PC-3 (cell line): ENCODE measurements at regions not wholly inside any gene's neighbourhood (a gene's known extent, or its start where the extent isn't known, plus 50 kb on each side); places are given as distances from the start of the nearest gene placed in this dataset.
A peak's percentile ranks its signal among the peaks of the same experiment; 100 is the strongest.
"Not testable (repeated sequence)": the region's sequence is repeated elsewhere in the genome, so short reads cannot be mapped to it uniquely, and the experiment has no call there.

Experiments used
- ATAC-seq: fragments of 200-7000 bp; cut with Tn5 transposase; 2 replicates; pipeline ENCODE4 v1.9.1; 2020; ENCODE audit warnings: mild to moderate bottlenecking, moderate library complexity
- BruUV-seq: library from RNA; stranded (reverse); fragments of 400-500 nt; replicated peaks from 2 replicates; lab custom pipeline; 2021; lab: Mats Ljungman, UMichigan
- CTCF ChIA-PET: fragments of 300-600 bp; sonication (Branson Sonifier 250); formaldehyde crosslinking; loops from one replicate; lab custom pipeline; 2022; ENCODE audit warnings: antibody characterized with exemption; lab: Charles Lee
- POLR2A ChIA-PET: fragments of 300-600 bp; sonication (Branson Sonifier 250); formaldehyde crosslinking; loops from one replicate; lab custom pipeline; 2022; ENCODE audit warnings: antibody characterized with exemption; ENCODE audit not compliant: unreplicated experiment; lab: Charles Lee
- DNase-seq: peaks from one replicate; pipeline ENCODE4 v3.0.0-alpha.2; 2015
- H2AFZ ChIP-seq: fragments of 300-600 bp; sonication (generic); 2 replicates; pipeline ENCODE4 v1.6.0; 2016; ENCODE audit warnings: antibody characterized with exemption, low read length
- H3F3A ChIP-seq: fragments of 300-600 bp; sonication (generic); one replicate; pipeline ENCODE4 v1.6.0; 2017; ENCODE audit warnings: antibody characterized with exemption, low read length, control low read depth, mild to moderate bottlenecking; ENCODE audit not compliant: unreplicated experiment
- H3K27ac ChIP-seq: fragments of 300-600 bp; sonication (generic); 2 replicates; pipeline ENCODE4 v1.5.1; 2016; ENCODE audit warnings: mild to moderate bottlenecking, low read length
- H3K27me3 ChIP-seq: fragments of 300-600 bp; sonication (generic); 2 replicates; pipeline ENCODE4 v1.6.1; 2016; ENCODE audit warnings: low read length, mixed read lengths
- H3K36me3 ChIP-seq: fragments of 300-600 bp; sonication (generic); 2 replicates; pipeline ENCODE4 v1.6.1; 2016; ENCODE audit warnings: low read depth, mixed run types, low read length, mixed read lengths
- H3K4me1 ChIP-seq: fragments of 300-600 bp; sonication (generic); 2 replicates; pipeline ENCODE4 v1.5.1; 2016; ENCODE audit warnings: low read length; ENCODE audit not compliant: insufficient read depth
- H3K4me2 ChIP-seq: fragments of 300-600 bp; sonication (generic); 2 replicates; pipeline ENCODE4 v1.6.0; 2016; ENCODE audit warnings: low read length
- H3K4me3 ChIP-seq: fragments of 300-600 bp; sonication (generic); 2 replicates; pipeline ENCODE4 v1.5.1; 2016; ENCODE audit warnings: mild to moderate bottlenecking, low read length, mixed read lengths
- H3K79me2 ChIP-seq: fragments of 300-600 bp; sonication (generic); 2 replicates; pipeline ENCODE4 v1.6.1; 2017; ENCODE audit warnings: low read length, mixed read lengths
- H3K9ac ChIP-seq: fragments of 300-600 bp; sonication (generic); 2 replicates; pipeline ENCODE4 v1.6.0; 2016; ENCODE audit warnings: mild to moderate bottlenecking, low read length
- H3K9me2 ChIP-seq: fragments of 300-600 bp; sonication (generic); replicated peaks from 2 replicates; pipeline ENCODE4 v1.6.1; 2016; ENCODE audit warnings: mixed run types, low read length, mixed read lengths
- H3K9me3 ChIP-seq: fragments of 300-600 bp; sonication (generic); 2 replicates; pipeline ENCODE4 v1.6.1; 2016; ENCODE audit warnings: low read length, mixed read lengths
- H4K20me1 ChIP-seq: fragments of 300-600 bp; sonication (generic); 2 replicates; pipeline ENCODE4 v1.6.1; 2016; ENCODE audit warnings: low read length, mixed read lengths
- CTCF ChIP-seq: fragments of 300-600 bp; sonication (generic); conservative IDR thresholded peaks from 2 replicates; pipeline ENCODE4 v1.5.1; 2017; ENCODE audit warnings: antibody characterized with exemption, low read depth, mild to moderate bottlenecking, low read length
- EZH2 ChIP-seq: fragments of 300-600 bp; sonication (generic); IDR thresholded peaks from one replicate; pipeline ENCODE4 v1.6.1; 2017; ENCODE audit warnings: antibody characterized with exemption, mild to moderate bottlenecking, low read length; ENCODE audit not compliant: unreplicated experiment
- EZH2phosphoT487 ChIP-seq: fragments of 300-600 bp; sonication (generic); IDR thresholded peaks from 2 replicates; pipeline ENCODE4 v1.6.1; 2018; ENCODE audit warnings: mild to moderate bottlenecking, antibody characterized with exemption, low read length, borderline replicate concordance
- intact Hi-C: fragments of 100-400 bp; cut with micrococcal nuclease; formaldehyde crosslinking; loops from 2 replicates; pipeline ENCODE4 v1.9.0; 2023

DNA sequence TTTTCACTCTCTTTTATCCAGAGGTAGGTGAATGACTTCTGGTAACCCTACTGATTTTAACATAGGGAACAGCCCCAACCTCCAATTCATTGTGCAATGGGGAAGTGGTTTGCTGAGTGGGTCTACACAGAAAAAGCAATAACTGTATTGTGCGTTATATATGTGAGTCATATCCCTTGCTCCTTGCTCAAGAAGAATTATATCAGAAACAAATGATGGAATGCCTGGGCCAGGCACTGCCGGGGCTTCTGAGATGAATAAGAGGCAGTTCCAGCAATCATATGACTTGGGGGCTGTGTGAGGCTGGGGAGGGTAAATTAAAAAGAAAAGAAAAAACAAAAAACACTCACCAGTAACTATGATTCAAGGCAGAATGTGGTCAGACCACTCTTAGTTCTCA is 79.2 kb upstream of the ABCA1 start:
- intact Hi-C loops: no loop called here

GRCh38 chr9:105010089-105010488 is 82.1 kb upstream of the ABCA1 start:
- H3K9me2 ChIP-seq, H3K4me2 ChIP-seq, H3K4me3 ChIP-seq, CTCF ChIA-PET, H3K36me3 ChIP-seq, DNase-seq, BruUV-seq, ATAC-seq, POLR2A ChIA-PET, H3F3A ChIP-seq, H2AFZ ChIP-seq, H3K9me3 ChIP-seq, H4K20me1 ChIP-seq, H3K9ac ChIP-seq, H3K27me3 ChIP-seq, H3K79me2 ChIP-seq, H3K27ac ChIP-seq, intact Hi-C loops: not testable (repeated sequence)
- peaks cover 17% of the 10 kb centered on the region for H3K4me1 ChIP-seq

More for the DNA sequence above, 79.2 kb upstream of the ABCA1 start:
- Histone ChIP-seq H3K4me2 (peak overlapping the region; percentile 45; the same call in 1 of the 2 replicates), H3K27me3 (no peaks in the 10 kb centered on the region), H3K9me2 (no peaks in the 10 kb centered on the region), H3K9ac (peak overlapping the region; percentile 18; the same call in 1 of the 2 replicates), H3K79me2 (no peaks in the 10 kb centered on the region), H3K4me3 (no peak overlapping the region), H3F3A (no peaks in the 10 kb centered on the region), H3K9me3 (no peaks in the 10 kb centered on the region), H3K4me1 (peaks cover 17% of the 10 kb centered on the region), H2AFZ (0 out of 2 replicates have a peak overlapping the region, but pooled peaks have one; percentile 9), H3K36me3 (no peaks in the 10 kb centered on the region), H3K27ac (peak overlapping the region; percentile 69), H4K20me1 (no peaks in the 10 kb centered on the region)
- ATAC-seq (peak; percentile 85), DNase-seq (peak; percentile 72)
- BruUV-seq: no TSS peak
- TF ChIP-seq EZH2phosphoT487: no peak
- no peak for TF ChIP-seq EZH2
- TF ChIP-seq CTCF: no peak
- ChIA-PET POLR2A (no interaction called here), CTCF (no interaction called here)

DNA sequence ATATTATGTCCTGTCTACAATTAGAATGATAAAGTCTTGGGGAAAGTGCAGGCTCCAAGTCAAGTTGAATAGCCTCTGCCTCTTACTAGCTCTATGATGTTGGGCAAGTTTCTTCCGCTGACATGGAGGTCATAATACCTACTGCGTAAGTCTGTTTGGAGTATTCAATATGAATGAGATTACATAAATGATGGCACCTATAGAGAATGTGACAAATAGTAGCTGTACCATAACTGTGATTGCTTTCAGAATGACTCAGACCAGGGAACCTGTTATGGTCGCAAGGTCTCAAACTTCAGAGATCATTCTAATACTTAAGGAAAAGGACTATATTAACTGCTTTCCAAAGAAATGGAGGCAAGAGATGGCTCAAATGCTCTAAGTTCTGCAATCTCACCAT is 94.0 kb upstream of the ABCA1 start:
- H2AFZ ChIP-seq: no peak overlapping the region
- H4K20me1 ChIP-seq: no peaks in the 10 kb centered on the region
- no peak overlapping the region for H3K9ac ChIP-seq
- no TSS peak for BruUV-seq
- ChIA-PET POLR2A (no interaction called here), CTCF (no interaction called here)
- H3K4me3 ChIP-seq: no peak overlapping the region
- H3K36me3 ChIP-seq: no peaks in the 10 kb centered on the region
- no peaks in the 10 kb centered on the region for H3K27me3 ChIP-seq
- no peaks in the 10 kb centered on the region for H3K4me1 ChIP-seq
- H3K9me3 ChIP-seq: no peaks in the 10 kb centered on the region
- no peaks in the 10 kb centered on the region for H3K79me2 ChIP-seq
- no peak overlapping the region for H3K4me2 ChIP-seq
- DNase-seq (no peak), ATAC-seq (no peak)
- H3K27ac ChIP-seq: no peak overlapping the region
- H3F3A ChIP-seq: no peaks in the 10 kb centered on the region
- no peak for TF ChIP-seq CTCF
- TF ChIP-seq EZH2: no peak
- TF ChIP-seq EZH2phosphoT487: no peak
- no peaks in the 10 kb centered on the region for H3K9me2 ChIP-seq
- intact Hi-C loops: no loop called here

DNA sequence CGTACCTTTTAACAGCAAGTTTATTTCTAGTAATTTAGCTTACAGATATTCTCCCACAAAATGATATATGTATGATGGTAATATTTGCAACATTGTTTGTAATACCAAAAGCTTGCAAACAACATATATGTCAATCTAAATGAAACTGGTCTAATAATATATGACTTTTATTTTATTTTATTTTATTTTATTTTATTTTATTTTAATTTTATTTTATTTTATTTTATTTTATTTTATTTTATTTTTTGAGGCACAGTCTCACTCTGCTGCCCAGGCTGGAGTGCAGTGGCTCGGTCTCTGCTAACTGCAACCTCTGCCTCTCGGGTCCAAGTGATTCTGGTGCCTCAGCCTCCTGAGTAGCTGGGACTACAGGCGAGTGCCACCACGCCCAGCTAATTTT is 94.6 kb upstream of the ABCA1 start:
- DNase-seq, H3K27ac ChIP-seq, H3F3A ChIP-seq, H4K20me1 ChIP-seq, H3K9me3 ChIP-seq, intact Hi-C loops, CTCF ChIA-PET, BruUV-seq, H3K9ac ChIP-seq, ATAC-seq, H3K9me2 ChIP-seq, H3K4me2 ChIP-seq, H3K4me3 ChIP-seq, POLR2A ChIA-PET, H3K27me3 ChIP-seq, H3K36me3 ChIP-seq, H2AFZ ChIP-seq, H3K4me1 ChIP-seq, H3K79me2 ChIP-seq: not testable (repeated sequence)
